ENCODE measurements at regions not wholly inside any gene's neighbourhood (a gene's known extent, or its start where the extent isn't known, plus 50 kb on each side); places are given as distances from the start of the nearest gene placed in this dataset.

DNA sequence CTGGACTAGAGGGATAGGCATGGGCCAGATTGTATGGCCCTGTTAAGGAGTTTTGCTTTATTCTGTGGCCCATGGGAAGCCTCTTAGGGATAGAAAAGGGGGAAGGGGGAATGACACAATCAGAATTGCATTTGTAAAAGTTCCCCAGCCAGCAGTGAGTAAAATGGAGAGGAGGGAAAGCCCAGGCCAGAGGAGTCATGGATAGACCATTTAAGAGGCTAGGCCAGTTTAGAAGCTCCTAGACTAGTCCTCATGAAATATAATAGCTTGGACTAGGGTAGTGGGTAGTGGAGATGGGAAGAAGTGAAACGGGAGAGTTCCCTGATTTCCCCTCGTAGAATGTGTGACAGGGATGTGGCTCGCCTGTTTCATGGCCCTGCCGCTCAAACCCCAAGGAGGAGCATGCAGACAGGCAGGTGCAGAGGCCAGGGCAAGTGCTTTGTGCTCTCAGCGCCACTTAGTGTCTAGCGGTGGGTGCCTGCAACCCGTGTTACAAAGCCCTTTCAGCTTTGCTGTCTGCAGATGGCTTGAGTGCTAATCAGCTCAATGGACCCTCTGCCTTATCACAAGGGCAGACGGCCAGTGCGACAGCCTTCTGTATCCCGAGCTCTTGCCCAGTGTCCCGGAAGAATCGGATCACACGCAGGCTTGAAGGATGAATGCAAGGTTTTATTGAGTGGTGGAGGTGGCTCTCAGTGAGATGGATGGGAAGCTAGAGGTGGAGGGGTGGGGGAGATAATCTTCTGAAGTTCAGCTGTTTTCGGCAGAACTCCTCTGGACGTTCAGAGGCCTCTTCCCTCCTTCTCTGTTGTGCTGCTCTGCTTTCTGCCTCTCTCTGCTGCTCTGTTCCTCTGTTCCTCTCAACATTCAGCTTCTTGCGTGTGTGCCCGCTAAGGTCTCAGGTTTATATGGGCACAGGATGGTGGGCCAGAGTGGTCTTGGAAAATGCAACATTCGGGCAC lies 141.1 kb downstream of the CEP57L1 start:
- peak overlapping the region; percentile 46 for H3K27ac ChIP-seq (replicated peaks)
- TF ChIP-seq, protein P1, sequence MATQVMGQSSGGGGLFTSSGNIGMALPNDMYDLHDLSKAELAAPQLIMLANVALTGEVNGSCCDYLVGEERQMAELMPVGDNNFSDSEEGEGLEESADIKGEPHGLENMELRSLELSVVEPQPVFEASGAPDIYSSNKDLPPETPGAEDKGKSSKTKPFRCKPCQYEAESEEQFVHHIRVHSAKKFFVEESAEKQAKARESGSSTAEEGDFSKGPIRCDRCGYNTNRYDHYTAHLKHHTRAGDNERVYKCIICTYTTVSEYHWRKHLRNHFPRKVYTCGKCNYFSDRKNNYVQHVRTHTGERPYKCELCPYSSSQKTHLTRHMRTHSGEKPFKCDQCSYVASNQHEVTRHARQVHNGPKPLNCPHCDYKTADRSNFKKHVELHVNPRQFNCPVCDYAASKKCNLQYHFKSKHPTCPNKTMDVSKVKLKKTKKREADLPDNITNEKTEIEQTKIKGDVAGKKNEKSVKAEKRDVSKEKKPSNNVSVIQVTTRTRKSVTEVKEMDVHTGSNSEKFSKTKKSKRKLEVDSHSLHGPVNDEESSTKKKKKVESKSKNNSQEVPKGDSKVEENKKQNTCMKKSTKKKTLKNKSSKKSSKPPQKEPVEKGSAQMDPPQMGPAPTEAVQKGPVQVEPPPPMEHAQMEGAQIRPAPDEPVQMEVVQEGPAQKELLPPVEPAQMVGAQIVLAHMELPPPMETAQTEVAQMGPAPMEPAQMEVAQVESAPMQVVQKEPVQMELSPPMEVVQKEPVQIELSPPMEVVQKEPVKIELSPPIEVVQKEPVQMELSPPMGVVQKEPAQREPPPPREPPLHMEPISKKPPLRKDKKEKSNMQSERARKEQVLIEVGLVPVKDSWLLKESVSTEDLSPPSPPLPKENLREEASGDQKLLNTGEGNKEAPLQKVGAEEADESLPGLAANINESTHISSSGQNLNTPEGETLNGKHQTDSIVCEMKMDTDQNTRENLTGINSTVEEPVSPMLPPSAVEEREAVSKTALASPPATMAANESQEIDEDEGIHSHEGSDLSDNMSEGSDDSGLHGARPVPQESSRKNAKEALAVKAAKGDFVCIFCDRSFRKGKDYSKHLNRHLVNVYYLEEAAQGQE (IDR thresholded peaks at IDR 0.05; ENCODE audit: insufficient replicate concordance, low read depth) = no peak
- TF ChIP-seq POLR2AphosphoS5 (IDR thresholded peaks at IDR 0.05; ENCODE audit: low read depth) (no peak), SPI1 (IDR thresholded peaks at IDR 0.05; ENCODE audit: borderline replicate concordance, low read depth) (no peak), GABPA (IDR thresholded peaks at IDR 0.05; ENCODE audit: low read depth) (no peak), CTCF (IDR thresholded peaks at IDR 0.05; ENCODE audit: insufficient read depth, low read length) (no peak)
- H3K27me3 ChIP-seq (ENCODE audit: insufficient read depth, poor library complexity, severe bottlenecking) = no peaks in the 10 kb centered on the region
- H3K4me3 ChIP-seq (replicated peaks; ENCODE audit: insufficient read depth, low read length) = no peak overlapping the region
- no peak for DNase-seq (ENCODE audit: low read depth in 1 of 2, low spot score in 1 of 2)

- DNase-seq (ENCODE audit: low read depth in 1 of 2, low spot score in 1 of 2) = no peak
- TF ChIP-seq SPI1 (IDR thresholded peaks at IDR 0.05; ENCODE audit: borderline replicate concordance, low read depth) = peak; percentile 58; the same call in 1 of the 2 replicates
- TF ChIP-seq POLR2AphosphoS5 (IDR thresholded peaks at IDR 0.05; ENCODE audit: low read depth) = no peak
- no peak overlapping the region for H3K4me3 ChIP-seq (replicated peaks; ENCODE audit: insufficient read depth, low read length)
- H3K27ac ChIP-seq (replicated peaks) = no peak overlapping the region
- H3K27me3 ChIP-seq (ENCODE audit: insufficient read depth, poor library complexity, severe bottlenecking) = no peaks in the 10 kb centered on the region
These were observed 140.3 kb downstream of the CEP57L1 start for GRCh38 chr6:109235481-109236038.

DNA sequence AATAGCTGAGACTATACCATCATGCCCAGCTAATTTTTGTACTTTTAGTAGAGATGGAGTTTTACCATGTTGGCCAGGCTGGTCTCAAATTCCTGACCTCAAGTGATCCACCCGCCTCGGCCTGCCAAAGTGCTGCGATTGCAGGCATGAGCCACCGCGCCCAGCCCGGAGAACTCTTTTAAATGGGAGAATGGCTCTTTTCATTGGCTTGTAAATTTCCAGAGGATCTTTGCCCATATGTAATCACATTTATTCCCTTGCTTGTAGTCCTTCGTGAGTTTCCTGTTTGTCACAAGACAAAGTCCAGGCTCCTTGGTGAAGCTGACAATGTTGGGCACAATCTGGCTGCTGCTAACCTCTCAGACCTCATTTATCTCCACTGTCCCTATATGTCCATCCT lies 135.1 kb downstream of the CEP57L1 start:
- TF ChIP-seq, protein P1 (IDR thresholded peaks at IDR 0.05; ENCODE audit: insufficient replicate concordance, low read depth) = no peak
- TF ChIP-seq CTCF (IDR thresholded peaks at IDR 0.05; ENCODE audit: insufficient read depth, low read length) (no peak), SPI1 (IDR thresholded peaks at IDR 0.05; ENCODE audit: borderline replicate concordance, low read depth) (no peak), GABPA (IDR thresholded peaks at IDR 0.05; ENCODE audit: low read depth) (no peak), POLR2AphosphoS5 (IDR thresholded peaks at IDR 0.05; ENCODE audit: low read depth) (no peak)
- H3K27ac ChIP-seq (replicated peaks) = no peak overlapping the region
- no peak for DNase-seq (ENCODE audit: low read depth in 1 of 2, low spot score in 1 of 2)
- no peaks in the 10 kb centered on the region for H3K27me3 ChIP-seq (ENCODE audit: insufficient read depth, poor library complexity, severe bottlenecking)
- no peak overlapping the region for H3K4me3 ChIP-seq (replicated peaks; ENCODE audit: insufficient read depth, low read length)

GRCh38 chr6:109229536-109229935 lies 134.2 kb downstream of the CEP57L1 start:
- H3K27ac ChIP-seq (replicated peaks) = no peak overlapping the region
- H3K4me3 ChIP-seq (replicated peaks; ENCODE audit: insufficient read depth, low read length) = no peak overlapping the region
- no peak for TF ChIP-seq CTCF (IDR thresholded peaks at IDR 0.05; ENCODE audit: insufficient read depth, low read length)
- no peaks in the 10 kb centered on the region for H3K27me3 ChIP-seq (ENCODE audit: insufficient read depth, poor library complexity, severe bottlenecking)
- no peak for DNase-seq (ENCODE audit: low read depth in 1 of 2, low spot score in 1 of 2)

All from HL-60 (cell line).